KG1 (cell line): ENCODE measurements at regions not wholly inside any gene's neighbourhood (a gene's known extent, or its start where the extent isn't known, plus 50 kb on each side); places are given as distances from the start of the nearest gene placed in this dataset.

Experiments
- DNase-seq: peaks from one replicate; lab custom pipeline; 2025; lab: John Stamatoyannopoulos, UW

DNA sequence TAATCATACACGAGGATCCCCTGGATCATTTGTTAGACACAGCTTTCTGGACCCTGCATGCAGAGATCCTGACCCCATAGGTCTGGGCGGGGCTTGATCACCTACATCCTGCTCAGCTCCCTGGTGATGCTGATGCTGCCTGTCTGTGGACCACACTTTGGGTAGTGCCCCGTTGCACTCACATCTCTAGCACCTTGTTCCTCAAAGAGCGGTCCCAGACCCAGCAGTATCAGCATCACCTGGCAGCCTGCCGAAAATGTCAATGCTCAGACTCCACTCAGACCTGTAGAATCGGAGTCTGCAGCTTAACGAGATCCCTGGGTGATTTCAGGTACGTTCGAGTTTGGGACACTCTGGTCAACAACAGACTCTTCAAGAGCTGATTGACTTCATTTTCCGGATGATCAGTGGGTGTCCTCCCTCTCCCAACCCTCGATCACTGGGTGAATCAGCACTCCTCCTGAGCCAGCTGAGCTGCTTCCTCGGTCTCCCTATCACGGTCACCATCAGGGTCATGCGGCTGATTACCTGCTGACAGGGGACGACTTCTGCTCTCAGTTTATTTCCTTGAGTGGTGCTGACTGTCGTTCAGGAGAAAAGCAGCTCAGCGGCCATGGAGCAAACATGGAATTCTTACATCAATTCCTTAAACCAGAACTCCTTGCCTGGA, 150.6 kb upstream of the RAB12 start:
- no peak for DNase-seq

GRCh38 chr18:8460748-8461147, 148.5 kb upstream of the RAB12 start:
- DNase-seq = no peak

DNA sequence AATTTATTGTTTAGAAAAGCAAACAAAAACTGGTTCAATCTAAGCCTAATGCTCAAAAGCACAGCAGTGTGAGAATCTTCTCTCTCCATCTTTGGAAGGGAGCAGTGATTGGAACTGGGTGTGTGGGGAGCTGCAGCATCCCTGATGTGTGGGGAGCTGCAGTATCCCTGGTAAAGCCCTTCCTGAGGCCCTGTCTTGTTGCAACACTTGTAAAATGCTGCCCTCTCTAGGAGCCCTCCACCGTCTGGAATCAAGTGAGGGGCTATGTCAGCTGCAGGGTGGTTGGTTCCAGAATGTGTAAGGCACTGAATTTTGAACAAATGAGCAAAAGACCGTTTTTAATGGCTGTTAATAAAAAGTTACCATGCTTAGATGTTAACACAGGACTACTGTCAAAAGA, 147.7 kb upstream of the RAB12 start:
- DNase-seq = no peak

DNA sequence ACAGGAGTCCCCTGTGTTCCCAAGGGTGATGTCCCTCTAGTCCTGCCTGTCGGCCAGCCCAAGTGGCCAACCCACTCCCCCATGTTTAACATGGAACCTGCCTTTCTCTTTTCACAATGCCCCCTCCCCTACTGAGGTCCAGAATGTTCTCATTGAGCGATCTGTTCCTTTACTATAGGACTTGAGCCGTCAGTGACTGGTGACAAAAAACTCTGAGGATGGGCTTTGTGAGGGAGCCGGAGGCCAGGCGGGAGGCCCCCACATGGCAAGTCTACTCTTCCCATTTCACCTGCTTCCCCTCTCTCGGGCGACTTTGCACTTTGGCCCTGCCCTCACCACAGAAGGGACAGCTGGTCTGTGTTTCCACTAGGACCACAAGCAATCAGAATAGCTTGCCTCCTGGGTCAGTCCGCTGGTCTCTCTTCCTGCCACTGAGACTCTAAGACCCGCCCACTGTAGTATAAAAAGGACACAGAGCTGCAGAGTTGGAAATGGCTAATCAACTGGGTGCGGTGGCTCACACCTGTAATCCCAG, 146.5 kb upstream of the RAB12 start:
- DNase-seq = no peak

- no peak for DNase-seq
Observed at GRCh38 chr18:8463791-8464190, 145.4 kb upstream of the RAB12 start.

- no peak for DNase-seq
Observed at GRCh38 chr18:8468191-8468590, 141.0 kb upstream of the RAB12 start.

GRCh38 chr18:8468921-8469335, 140.3 kb upstream of the RAB12 start:
- DNase-seq = no peak

- no peak for DNase-seq
Observed at GRCh38 chr18:8469544-8470130, 139.6 kb upstream of the RAB12 start.

- no peak for DNase-seq
Observed at GRCh38 chr18:8471372-8471771, 137.9 kb upstream of the RAB12 start.

- no peak for DNase-seq
Observed at GRCh38 chr18:8474661-8475060, 134.6 kb upstream of the RAB12 start.

GRCh38 chr18:8477615-8478014, 131.6 kb upstream of the RAB12 start:
- DNase-seq = no peak

- peak; percentile 56 for DNase-seq
Observed at GRCh38 chr18:8478166-8478967, 130.9 kb upstream of the RAB12 start.

GRCh38 chr18:8478968-8479370, 130.3 kb upstream of the RAB12 start:
- no peak for DNase-seq

DNA sequence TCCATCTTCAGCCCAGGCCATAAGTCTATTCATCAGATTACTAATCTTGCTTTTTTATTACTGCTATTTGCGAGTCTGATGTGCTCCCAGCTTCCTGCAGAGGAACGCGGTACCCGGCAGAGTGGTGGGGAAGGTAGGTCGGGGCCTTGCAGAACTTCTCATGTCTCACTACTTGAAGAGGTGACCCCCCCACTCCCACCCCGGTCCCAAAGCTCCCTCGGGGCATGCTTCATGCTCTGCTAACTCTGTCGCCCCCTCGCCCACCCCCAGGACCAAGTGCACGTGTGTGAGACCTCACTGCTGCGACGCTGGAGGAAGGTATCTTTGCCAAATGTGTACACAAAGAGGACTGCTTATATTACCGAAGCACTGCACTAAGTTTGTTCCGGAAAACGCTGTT, 129.4 kb upstream of the RAB12 start:
- no peak for DNase-seq

DNA sequence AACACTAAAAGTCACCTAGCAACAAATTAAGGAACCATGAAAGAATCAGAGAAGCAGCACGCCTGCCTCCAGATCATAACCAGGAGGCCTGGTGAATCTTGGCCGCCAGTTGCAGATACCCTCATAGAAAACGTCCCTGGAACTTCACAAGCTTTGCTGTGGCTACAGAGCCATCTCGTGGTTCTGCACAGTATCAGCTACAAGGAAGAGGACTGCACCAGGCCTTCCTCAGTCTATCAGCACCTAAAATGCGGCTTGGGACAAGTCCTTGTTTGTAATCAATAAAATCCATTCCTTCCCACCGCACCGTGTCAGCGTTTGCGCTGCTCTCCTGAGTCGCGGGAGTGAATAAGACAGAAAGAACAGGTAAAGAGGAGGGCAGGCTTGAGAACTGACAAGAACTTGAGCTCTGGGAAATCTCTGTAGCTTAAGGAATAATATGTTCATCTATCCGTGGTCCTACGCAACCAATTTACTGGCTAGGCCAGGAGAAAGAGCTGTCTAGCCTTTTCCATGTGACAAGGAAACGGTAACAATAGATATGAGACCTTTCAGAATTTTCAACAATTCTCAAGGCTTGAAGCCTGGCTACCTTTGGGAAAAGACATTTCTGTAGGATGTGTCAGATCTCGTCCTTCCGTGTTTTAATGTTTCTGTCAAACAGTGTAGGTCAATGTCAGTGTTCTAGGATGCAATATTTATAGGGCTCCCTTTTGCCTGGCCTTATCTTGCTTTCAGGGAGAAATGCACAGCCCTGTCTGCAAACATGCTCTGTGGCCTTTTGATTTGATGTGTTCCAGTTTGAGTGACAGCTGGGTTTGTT, 128.5 kb upstream of the RAB12 start:
- DNase-seq = no peak

DNA sequence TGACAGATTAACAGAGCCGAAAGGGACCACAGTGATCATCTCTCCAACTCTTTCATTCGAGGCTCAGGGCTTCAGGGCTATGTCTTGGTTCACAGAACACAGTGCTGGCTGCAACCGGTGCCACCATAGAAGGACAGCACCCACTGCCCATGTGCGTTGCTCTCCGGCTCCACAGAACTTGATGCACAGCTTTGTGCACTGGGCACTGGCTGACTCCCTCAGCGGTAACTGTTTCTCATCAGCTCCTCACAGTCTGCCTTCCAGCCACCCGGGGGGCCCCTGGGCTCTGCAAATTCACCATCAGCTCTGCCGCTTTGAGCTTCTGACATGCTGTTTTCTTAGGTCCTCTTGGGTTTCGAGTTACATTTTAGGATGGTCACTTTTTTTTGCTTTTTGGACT, 124.3 kb upstream of the RAB12 start:
- no peak for DNase-seq

DNA sequence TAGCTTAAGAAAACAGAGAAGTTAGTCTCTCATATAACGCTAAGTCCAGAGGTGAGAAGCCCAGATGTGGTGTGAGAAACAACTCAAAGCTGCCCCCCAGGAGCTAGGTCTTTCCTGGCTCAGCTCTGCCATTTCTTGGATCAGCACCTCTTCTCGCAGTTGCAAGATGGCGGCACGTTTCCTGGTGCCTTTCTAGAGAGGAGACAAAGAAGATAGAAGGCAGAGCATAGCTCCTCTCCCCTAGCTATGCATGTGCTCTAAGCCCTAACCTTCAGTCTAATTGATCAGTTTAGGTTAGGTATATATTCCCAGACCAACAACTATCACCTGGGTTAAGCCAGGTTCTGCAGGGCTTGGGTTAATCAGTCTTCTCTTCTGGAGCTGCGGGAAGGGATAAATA, 119.5 kb upstream of the RAB12 start:
- no peak for DNase-seq

DNA sequence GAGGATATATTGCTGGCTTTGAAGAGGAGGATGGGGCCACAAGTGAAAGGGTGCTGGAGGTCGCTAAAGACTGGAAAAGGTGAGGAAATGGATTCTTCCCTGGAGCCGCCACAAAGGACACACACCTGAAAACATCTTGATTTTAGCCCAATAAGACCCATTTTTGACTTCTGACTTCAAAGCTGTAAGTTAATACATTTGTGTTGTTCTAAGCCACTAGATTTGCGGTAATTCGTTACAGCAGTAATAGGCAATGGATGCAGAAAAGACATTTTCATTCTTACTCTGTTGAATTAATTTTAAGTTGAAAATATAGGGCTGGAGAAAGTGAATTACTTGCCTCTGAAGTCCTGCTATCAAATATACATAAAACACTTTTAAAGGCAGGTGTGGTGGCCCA, 117.7 kb upstream of the RAB12 start:
- no peak for DNase-seq

GRCh38 chr18:8493141-8493540, 116.1 kb upstream of the RAB12 start:
- no peak for DNase-seq

DNA sequence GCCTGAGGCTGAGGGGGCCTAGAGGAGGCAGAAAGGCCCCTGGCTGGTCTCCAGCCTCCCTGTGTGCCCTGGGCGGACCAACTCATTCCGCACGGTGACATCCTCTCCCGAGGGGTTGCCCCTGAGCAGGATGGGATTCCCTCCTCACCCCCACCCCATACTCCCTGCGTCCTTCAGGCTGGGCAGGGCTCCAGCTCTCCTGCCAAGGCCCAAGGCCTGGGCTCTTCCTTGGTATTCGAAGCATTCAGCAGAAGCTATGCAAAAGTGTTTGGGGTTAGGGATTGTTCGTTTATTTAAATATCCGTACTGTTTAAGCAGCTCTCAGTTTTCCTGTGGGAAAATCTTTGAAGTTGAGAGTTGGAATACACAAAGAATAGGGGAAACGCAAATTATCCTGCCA, 113.1 kb upstream of the RAB12 start:
- DNase-seq = no peak

DNA sequence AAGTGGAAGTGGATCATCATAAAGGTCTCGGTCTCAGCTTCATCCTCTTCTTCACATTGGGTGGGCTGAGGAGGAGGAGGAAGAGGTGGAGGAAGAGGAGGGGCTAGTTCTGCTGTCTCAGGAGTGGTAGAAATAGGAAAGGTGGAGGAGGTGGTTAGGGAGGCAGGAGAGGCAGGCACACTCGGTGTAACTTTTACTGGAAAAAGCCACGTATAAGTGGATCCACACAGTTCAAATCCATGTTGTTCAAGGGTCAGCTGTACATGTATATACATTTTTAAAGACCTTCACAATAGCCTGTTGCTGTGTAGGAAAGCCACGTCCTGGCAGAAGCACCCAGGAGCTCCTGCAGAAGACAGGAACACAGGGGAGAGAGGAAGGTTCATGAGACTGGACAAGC, 110.3 kb upstream of the RAB12 start:
- no peak for DNase-seq
